OCI-LY3 (cell line): ENCODE measurements at regions not wholly inside any gene's neighbourhood (a gene's known extent, or its start where the extent isn't known, plus 50 kb on each side); places are given as distances from the start of the nearest gene placed in this dataset.

Source experiments
- EZH2phosphoT487 ChIP-seq: fragments of 200-600 bp; shearing (Covaris generic); IDR thresholded peaks from 2 replicates; pipeline ENCODE4 v1.6.1; 2018; ENCODE audit warnings: antibody characterized with exemption, mixed run types, low read depth
- TF ChIP-seq, protein P1 (sequence below): fragments of 200-600, 300-600 bp; sonication (generic); IDR thresholded peaks from 2 replicates; pipeline ENCODE4 v1.5.1; 2014; ENCODE audit warnings: antibody characterized with exemption, low read length, low read depth

DNA sequence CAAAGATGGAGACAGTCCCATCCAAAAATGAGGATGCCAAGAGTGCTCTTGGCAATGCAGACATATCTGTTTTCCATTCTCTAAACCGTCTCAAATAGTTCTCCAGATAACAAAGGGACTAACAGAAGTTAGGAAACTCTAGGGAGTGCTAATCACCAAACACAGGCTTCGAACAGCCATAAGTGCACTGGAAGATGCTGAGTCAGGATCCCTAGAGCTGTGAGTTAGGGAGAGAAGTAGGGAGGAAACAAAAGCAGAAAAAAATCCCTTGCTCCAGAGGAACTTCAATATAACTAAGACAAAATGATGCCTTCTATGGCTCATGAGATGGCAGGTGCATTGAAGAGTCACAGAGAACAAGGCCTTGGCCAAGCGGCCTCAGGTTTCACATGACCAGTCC lies 251.0 kb upstream of the PPARGC1A start:
- TF ChIP-seq, protein P1, sequence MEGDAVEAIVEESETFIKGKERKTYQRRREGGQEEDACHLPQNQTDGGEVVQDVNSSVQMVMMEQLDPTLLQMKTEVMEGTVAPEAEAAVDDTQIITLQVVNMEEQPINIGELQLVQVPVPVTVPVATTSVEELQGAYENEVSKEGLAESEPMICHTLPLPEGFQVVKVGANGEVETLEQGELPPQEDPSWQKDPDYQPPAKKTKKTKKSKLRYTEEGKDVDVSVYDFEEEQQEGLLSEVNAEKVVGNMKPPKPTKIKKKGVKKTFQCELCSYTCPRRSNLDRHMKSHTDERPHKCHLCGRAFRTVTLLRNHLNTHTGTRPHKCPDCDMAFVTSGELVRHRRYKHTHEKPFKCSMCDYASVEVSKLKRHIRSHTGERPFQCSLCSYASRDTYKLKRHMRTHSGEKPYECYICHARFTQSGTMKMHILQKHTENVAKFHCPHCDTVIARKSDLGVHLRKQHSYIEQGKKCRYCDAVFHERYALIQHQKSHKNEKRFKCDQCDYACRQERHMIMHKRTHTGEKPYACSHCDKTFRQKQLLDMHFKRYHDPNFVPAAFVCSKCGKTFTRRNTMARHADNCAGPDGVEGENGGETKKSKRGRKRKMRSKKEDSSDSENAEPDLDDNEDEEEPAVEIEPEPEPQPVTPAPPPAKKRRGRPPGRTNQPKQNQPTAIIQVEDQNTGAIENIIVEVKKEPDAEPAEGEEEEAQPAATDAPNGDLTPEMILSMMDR: no peak
- no peak for TF ChIP-seq EZH2phosphoT487
